HepG2 (cell line): ENCODE measurements at regions not wholly inside any gene's neighbourhood (a gene's known extent, or its start where the extent isn't known, plus 50 kb on each side); places are given as distances from the start of the nearest gene placed in this dataset.
A peak's percentile ranks its signal among the peaks of the same experiment; 100 is the strongest.

ENCODE experiments used
- ARID4A ChIP-seq: sonication (generic); formaldehyde crosslinking; IDR thresholded peaks from 2 replicates; pipeline ENCODE4 v1.5.0; 2020; ENCODE audit warnings: mild to moderate bottlenecking, missing genetic modification reagents, borderline replicate concordance
- ARNT ChIP-seq: fragments of 450-650 bp; IDR thresholded peaks from 2 replicates; pipeline ENCODE4 v1.6.1; 2017
- ATM ChIP-seq: fragments of 450-650 bp; IDR thresholded peaks from 2 replicates; pipeline ENCODE4 v1.7.1; 2017; ENCODE audit warnings: mild to moderate bottlenecking, borderline replicate concordance
- CEBPG ChIP-seq: IDR thresholded peaks from 2 replicates; pipeline ENCODE4 v1.6.1; 2016
- CENPT ChIP-seq: sonication (generic); formaldehyde crosslinking; IDR thresholded peaks from 2 replicates; pipeline ENCODE4 v1.8.0; 2022; ENCODE audit warnings: low read depth, mild to moderate bottlenecking, moderate library complexity, missing genetic modification reagents
- HMGA1 ChIP-seq: sonication (generic); formaldehyde crosslinking; conservative IDR thresholded peaks from 2 replicates; pipeline ENCODE4 v1.4.0; 2020; ENCODE audit warnings: missing genetic modification reagents
- HNRNPK ChIP-seq: fragments of 200-400 bp; formaldehyde crosslinking; IDR thresholded peaks from 2 replicates; pipeline ENCODE4 v1.6.1; 2018; ENCODE audit warnings: low read length, low read depth, moderate library complexity, mild to moderate bottlenecking; ENCODE audit not compliant: poor library complexity, severe bottlenecking
- MAFK ChIP-seq, 2 experiments: IDR thresholded peaks in 1 of 2; conservative IDR thresholded peaks in 1 of 2; 2 replicates each; pipeline ENCODE4 v1.6.1; 2011; ENCODE audit warnings: improper control_type of control experiment in 2 of 2, low read length in 2 of 2
- NR2F6 ChIP-seq, 2 experiments: IDR thresholded peaks; 2 replicates each; pipeline ENCODE4 v1.6.1; 2016; ENCODE audit warnings: antibody characterized with exemption in 1 of 2, mild to moderate bottlenecking in 1 of 2
- RCOR2 ChIP-seq: IDR thresholded peaks from 2 replicates; pipeline ENCODE4 v1.6.1; 2016; ENCODE audit warnings: missing biosample characterization, missing genetic modification reagents
- RXRA ChIP-seq: sonication (generic); formaldehyde crosslinking; IDR thresholded peaks from 2 replicates; pipeline ENCODE4 v1.5.1; 2020; ENCODE audit warnings: missing genetic modification reagents
- TBL1XR1 ChIP-seq: fragments of 150-350 bp; IDR thresholded peaks from 2 replicates; pipeline ENCODE4 v1.6.1; 2014; ENCODE audit warnings: borderline replicate concordance, low read length; ENCODE audit not compliant: partially characterized antibody
- TGIF2 ChIP-seq: IDR thresholded peaks from 2 replicates; pipeline ENCODE4 v1.6.1; 2016; ENCODE audit warnings: control low read depth, missing compliant biosample characterization
- TIGD3 ChIP-seq: sonication (generic); formaldehyde crosslinking; IDR thresholded peaks from 2 replicates; pipeline ENCODE4 v1.5.1; 2020; ENCODE audit warnings: mild to moderate bottlenecking, missing genetic modification reagents, borderline replicate concordance
- ZC3H4 ChIP-seq: sonication (generic); formaldehyde crosslinking; IDR thresholded peaks from 2 replicates; pipeline ENCODE4 v1.4.0; 2020; ENCODE audit warnings: missing genetic modification reagents, borderline replicate concordance
- ZNF256 ChIP-seq: sonication (generic); formaldehyde crosslinking; conservative IDR thresholded peaks from 2 replicates; pipeline ENCODE4 v1.4.0; 2020; ENCODE audit warnings: missing genetic modification reagents
- ZNF260 ChIP-seq: sonication (generic); formaldehyde crosslinking; IDR thresholded peaks from 2 replicates; pipeline ENCODE4 v1.4.0; 2020; ENCODE audit warnings: missing genetic modification reagents, low read depth, mild to moderate bottlenecking, borderline replicate concordance
- ZNF652 ChIP-seq: IDR thresholded peaks from 2 replicates; pipeline ENCODE4 v1.6.1; 2016; ENCODE audit warnings: low read depth, borderline replicate concordance
- ZNF710 ChIP-seq: sonication (generic); formaldehyde crosslinking; IDR thresholded peaks from 2 replicates; pipeline ENCODE4 v1.5.0; 2020; ENCODE audit warnings: mild to moderate bottlenecking, missing genetic modification reagents, borderline replicate concordance
- TF ChIP-seq, protein P1 (sequence below): sonication (generic); formaldehyde crosslinking; IDR thresholded peaks from 2 replicates; pipeline ENCODE4 v1.4.0; 2020; ENCODE audit warnings: missing genetic modification reagents

- no peak for TF ChIP-seq HNRNPK
- no peak for TF ChIP-seq TGIF2 (CRISPR knock-in tag)
- no peak for TF ChIP-seq ZC3H4
- no peak for TF ChIP-seq MAFK (conservative IDR thresholded peaks at IDR 0.05 in 1 of 2, IDR thresholded peaks at IDR 0.05 in 1 of 2; ENCODE audit: low read length in 2 of 2)
- TF ChIP-seq, protein P1, sequence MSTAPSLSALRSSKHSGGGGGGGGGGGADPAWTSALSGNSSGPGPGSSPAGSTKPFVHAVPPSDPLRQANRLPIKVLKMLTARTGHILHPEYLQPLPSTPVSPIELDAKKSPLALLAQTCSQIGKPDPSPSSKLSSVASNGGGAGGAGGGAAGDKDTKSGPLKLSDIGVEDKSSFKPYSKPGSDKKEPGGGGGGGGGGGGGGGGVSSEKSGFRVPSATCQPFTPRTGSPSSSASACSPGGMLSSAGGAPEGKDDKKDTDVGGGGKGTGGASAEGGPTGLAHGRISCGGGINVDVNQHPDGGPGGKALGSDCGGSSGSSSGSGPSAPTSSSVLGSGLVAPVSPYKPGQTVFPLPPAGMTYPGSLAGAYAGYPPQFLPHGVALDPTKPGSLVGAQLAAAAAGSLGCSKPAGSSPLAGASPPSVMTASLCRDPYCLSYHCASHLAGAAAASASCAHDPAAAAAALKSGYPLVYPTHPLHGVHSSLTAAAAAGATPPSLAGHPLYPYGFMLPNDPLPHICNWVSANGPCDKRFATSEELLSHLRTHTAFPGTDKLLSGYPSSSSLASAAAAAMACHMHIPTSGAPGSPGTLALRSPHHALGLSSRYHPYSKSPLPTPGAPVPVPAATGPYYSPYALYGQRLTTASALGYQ (CRISPR knock-in tag): peak; percentile 39; the same call in 1 of the 2 replicates
- TF ChIP-seq TBL1XR1: no peak
- no peak for TF ChIP-seq ARNT
- peak; percentile 69 for TF ChIP-seq CEBPG
- TF ChIP-seq ARID4A (CRISPR knock-in tag): no peak
- peak; percentile 41; the same call in 1 of the 2 replicates for TF ChIP-seq RCOR2 (CRISPR knock-in tag)
- TF ChIP-seq ZNF260 (CRISPR knock-in tag): no peak
- no peak; the same call in 1 of the 2 replicates for TF ChIP-seq ZNF710 (CRISPR knock-in tag)
- TF ChIP-seq TIGD3 (CRISPR knock-in tag): no peak
- TF ChIP-seq RXRA (CRISPR knock-in tag): peak; percentile 50; the same call in 1 of the 2 replicates
- TF ChIP-seq CENPT (CRISPR knock-in tag): no peak
- no peak for TF ChIP-seq ZNF256 (CRISPR knock-in tag)
- no peak for TF ChIP-seq ZNF652
- peak; percentile 45 for TF ChIP-seq NR2F6 (IDR thresholded peaks at IDR 0.05)
- TF ChIP-seq NR2F6 (CRISPR knock-in tag; IDR thresholded peaks at IDR 0.05): no peak
- TF ChIP-seq HMGA1: no peak
- TF ChIP-seq ATM: no peak
These were observed 448.1 kb downstream of the KIF16B start (continued) for GRCh38 chr20:16124911-16125776.
